GM12872 (cell line): ENCODE measurements at regions not wholly inside any gene's neighbourhood (a gene's known extent, or its start where the extent isn't known, plus 50 kb on each side); places are given as distances from the start of the nearest gene placed in this dataset.

Experiments used
- TF ChIP-seq, protein P1 (sequence below): IDR thresholded peaks from 3 replicates; pipeline ENCODE4 v1.5.1; 2011; ENCODE audit warnings: low read depth, mild to moderate bottlenecking, low read length, moderate library complexity; ENCODE audit not compliant: insufficient read depth

- TF ChIP-seq, protein P1, sequence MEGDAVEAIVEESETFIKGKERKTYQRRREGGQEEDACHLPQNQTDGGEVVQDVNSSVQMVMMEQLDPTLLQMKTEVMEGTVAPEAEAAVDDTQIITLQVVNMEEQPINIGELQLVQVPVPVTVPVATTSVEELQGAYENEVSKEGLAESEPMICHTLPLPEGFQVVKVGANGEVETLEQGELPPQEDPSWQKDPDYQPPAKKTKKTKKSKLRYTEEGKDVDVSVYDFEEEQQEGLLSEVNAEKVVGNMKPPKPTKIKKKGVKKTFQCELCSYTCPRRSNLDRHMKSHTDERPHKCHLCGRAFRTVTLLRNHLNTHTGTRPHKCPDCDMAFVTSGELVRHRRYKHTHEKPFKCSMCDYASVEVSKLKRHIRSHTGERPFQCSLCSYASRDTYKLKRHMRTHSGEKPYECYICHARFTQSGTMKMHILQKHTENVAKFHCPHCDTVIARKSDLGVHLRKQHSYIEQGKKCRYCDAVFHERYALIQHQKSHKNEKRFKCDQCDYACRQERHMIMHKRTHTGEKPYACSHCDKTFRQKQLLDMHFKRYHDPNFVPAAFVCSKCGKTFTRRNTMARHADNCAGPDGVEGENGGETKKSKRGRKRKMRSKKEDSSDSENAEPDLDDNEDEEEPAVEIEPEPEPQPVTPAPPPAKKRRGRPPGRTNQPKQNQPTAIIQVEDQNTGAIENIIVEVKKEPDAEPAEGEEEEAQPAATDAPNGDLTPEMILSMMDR: no peak
Observed at GRCh38 chr18:60110836-60111235, 211.0 kb downstream of the PMAIP1 start.

DNA sequence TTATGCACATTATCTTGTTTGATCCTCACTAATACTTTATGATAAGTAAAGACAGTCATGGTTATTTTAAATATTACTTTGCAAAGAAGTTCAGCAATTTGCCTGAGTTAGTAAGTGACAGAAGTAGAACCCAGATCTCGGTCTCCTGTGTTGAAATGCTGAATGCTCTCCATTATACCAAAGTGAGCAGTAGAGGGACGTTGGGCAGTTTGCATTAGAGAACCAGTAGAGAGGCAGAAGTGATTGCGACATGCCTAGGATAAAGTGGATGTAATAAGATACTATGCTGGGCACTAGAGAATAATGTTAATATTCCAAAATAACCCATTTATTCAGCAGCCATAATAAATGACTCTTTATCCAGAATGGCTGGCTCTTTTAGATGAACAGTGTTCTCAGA lies 201.0 kb downstream of the PMAIP1 start:
- TF ChIP-seq, protein P1: no peak

DNA sequence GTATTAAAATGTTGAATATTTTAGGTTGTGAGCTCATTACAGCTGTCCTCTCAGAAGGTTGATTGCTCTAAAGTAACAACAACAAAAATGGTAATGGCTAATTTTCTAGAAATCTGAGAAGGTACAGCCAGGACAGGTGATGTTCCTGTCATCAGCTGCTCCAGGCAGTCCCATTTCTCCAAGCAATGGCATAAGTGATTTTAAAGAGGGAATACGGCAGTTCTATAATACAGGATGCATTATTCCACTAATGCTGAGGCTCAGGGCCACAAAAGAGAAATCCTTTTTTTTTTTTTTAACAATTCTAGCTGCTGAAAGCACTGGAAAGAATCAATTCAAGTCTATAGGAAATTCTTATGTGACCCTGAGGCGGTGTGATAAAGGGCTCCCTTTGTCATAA lies 199.9 kb downstream of the PMAIP1 start:
- TF ChIP-seq, protein P1: no peak

- TF ChIP-seq, protein P1: no peak
Observed at GRCh38 chr18:60096428-60096827, 196.6 kb downstream of the PMAIP1 start.

DNA sequence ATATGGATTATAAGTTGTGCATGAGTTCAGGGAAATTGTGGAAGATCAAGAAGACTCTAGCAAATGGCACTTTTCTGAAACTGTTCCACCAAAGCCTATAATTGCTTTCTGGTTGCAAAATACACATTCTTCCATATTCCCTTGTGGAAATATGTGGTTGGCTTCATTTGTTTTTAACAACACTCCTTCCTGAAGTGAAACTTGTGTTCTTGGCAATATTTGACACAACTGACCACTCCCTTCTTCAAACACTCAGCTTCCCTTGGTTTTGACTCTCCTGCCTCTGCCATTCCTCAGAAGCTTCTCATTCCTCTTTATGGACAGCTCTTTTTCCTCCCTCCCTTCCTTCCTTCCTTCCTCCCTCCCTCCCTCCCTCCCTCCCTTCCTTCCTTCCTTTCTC lies 192.3 kb downstream of the PMAIP1 start:
- TF ChIP-seq, protein P1: no peak

DNA sequence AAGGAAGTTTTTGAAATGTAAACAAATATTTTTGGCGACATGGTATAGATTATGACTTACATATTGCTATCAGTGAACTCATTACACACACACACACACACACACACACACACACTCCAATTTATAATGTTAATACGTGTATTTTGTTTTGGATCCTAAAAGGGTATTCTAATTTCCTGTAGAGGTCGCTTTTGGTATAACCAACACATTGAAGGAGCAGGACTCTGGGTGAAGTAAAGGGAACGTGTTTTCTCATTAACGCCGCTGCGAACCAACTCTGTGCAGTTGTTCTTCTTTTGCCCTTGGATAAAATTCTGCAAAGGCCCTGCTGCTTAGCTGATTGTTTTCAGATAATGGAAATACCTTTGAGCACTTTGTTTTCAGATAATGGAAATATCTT lies 190.4 kb downstream of the PMAIP1 start:
- TF ChIP-seq, protein P1: peak; percentile 34; the same call in 2 of the 3 replicates

- TF ChIP-seq, protein P1: no peak
Observed at GRCh38 chr18:60082790-60083189, 183.0 kb downstream of the PMAIP1 start.

DNA sequence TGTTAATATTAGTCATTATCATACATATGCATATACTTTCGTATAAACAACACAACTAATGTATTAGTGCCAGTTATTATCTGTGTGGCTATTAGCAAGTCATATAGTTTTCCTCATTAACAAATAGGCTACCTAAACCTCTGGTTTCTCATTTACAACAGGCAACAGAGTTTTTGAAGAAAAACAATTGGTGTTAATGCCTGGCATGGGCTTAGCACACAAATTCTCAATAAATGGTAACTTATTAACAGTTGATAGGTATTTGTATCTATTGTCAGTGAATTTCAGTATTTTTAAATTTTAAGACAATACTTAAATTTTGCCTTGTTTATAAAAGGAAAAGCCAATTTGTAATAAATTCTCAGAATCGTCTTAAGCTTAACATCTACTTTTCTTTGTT lies 182.5 kb downstream of the PMAIP1 start:
- TF ChIP-seq, protein P1: no peak
